GM12865 (cell line): ENCODE measurements at regions not wholly inside any gene's neighbourhood (a gene's known extent, or its start where the extent isn't known, plus 50 kb on each side); places are given as distances from the start of the nearest gene placed in this dataset.

Source experiments
- DNase-seq: peaks from one replicate; pipeline ENCODE4 v3.0.0; 2010; ENCODE audit warnings: low read depth
- H3K4me3 ChIP-seq: 2 replicates; pipeline ENCODE4 v1.5.1; 2011; ENCODE audit warnings: mild to moderate bottlenecking, low read depth, low read length, control low read depth
- TF ChIP-seq, protein P1 (sequence below): IDR thresholded peaks from 2 replicates; pipeline ENCODE4 v1.5.1; 2011; ENCODE audit warnings: low read length, control low read depth, low read depth, inconsistent platforms; ENCODE audit not compliant: insufficient read depth; ENCODE audit errors: missing control alignments

DNA sequence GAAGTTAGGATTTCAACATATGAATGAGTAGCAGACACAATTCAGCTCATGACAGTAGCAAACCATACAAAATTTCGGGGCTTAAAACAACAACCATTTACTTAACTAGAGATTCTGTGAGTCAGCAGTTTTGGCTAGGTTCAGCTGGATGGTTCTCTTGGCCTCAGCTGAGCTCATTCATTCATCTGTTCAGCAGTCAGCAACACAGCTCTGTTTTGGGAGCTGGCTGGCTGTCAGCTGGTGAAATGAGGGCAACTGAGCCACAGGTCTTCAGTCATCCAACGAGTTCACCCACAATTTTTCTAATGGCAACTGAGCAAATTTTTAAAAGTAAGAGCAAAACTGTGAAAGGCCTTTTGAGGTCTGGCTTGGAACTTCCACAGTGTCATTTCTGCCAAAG is 2005.1 kb upstream of the AGA start:
- TF ChIP-seq, protein P1, sequence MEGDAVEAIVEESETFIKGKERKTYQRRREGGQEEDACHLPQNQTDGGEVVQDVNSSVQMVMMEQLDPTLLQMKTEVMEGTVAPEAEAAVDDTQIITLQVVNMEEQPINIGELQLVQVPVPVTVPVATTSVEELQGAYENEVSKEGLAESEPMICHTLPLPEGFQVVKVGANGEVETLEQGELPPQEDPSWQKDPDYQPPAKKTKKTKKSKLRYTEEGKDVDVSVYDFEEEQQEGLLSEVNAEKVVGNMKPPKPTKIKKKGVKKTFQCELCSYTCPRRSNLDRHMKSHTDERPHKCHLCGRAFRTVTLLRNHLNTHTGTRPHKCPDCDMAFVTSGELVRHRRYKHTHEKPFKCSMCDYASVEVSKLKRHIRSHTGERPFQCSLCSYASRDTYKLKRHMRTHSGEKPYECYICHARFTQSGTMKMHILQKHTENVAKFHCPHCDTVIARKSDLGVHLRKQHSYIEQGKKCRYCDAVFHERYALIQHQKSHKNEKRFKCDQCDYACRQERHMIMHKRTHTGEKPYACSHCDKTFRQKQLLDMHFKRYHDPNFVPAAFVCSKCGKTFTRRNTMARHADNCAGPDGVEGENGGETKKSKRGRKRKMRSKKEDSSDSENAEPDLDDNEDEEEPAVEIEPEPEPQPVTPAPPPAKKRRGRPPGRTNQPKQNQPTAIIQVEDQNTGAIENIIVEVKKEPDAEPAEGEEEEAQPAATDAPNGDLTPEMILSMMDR = no peak
- H3K4me3 ChIP-seq = no peak overlapping the region
- DNase-seq = no peak

DNA sequence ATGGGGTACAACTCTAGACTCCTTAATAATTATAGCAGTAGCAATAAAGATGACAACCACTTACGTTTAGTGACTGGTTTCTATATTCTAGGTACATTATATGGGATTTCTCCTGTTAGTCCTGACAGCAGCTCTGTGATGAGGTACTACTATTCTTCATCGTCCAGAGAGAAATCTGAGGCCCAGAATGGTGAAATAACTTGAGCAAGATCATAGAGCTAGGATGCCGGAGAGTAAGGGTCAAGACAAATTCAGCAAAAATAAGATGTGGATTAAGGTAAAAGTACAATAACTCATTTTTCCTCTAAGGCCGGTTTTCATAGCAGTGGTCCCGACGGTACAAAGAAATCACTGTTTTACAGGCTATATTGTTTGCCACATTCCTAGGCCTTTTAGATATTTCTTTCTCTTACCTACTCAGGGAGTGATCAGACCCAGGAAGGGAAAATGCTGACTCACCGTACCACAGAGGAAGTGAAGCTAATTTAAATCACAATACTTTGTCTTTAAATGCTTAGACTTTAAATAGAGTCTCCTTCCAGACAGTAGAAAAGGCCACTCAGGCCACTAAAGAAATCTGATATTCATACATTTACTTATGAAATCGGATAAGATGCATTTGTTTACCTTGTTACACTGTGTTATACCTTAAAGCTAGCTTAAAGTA is 2023.0 kb upstream of the AGA start:
- TF ChIP-seq, protein P1 = no peak
- H3K4me3 ChIP-seq = no peak overlapping the region
- no peak for DNase-seq

DNA sequence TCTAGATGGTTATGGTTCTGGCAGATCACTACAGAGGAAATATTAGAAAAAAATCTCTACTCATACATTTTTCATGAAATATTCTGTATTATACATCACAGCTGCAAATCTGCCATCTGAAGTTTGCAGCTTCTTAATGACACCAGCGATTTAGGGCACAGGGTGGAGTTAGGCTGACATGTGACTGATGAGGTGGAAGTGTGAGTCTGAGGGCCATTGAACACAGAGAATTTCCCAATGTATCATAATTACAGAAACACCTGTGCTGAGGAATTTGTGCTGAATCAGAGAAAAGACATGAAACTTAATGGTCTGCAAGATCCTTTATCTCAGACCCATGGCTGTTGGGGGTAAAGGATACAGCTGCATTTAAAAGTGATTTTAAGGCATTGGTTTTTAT is 2025.6 kb upstream of the AGA start:
- DNase-seq = no peak
- TF ChIP-seq, protein P1 = no peak
- no peak overlapping the region for H3K4me3 ChIP-seq

DNA sequence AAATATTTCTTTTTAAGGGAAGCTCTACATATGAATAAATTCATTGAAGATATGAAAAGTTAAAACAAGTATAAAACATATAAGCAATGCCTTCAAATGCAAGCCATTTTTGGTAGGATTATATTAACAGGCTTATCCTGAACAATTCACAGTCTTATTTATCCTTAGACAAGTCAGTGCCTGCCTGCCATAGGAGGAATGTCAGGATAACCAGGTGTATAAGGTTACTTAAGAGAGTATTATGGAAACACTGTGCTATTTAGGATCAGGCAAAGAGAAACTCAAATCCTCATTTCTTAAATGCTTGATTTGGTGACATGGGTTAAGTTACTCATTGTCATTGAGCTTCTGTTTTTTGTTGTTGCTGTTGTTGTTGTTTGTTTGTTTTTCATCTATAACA is 2029.9 kb upstream of the AGA start:
- DNase-seq = no peak
- no peak overlapping the region for H3K4me3 ChIP-seq
- TF ChIP-seq, protein P1 = no peak

DNA sequence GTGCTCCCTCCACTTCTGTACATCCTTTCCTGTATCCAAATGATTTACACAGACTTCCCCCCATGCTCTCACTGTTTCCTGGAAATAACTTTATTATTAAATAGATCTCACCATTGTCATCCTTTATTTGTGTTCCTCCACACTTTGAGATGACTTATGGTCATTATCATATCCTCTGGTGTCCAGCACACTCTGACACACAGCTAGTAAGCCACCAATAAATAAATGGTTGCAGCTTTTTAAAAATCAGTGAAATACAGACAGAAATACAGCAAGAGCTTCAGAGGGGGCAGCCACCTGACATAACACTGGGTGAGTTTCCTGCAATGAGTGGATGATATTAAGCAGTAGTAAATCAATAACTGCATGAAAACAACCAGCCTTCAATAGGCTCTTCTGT is 2036.4 kb upstream of the AGA start:
- DNase-seq = no peak
- no peak overlapping the region for H3K4me3 ChIP-seq

DNA sequence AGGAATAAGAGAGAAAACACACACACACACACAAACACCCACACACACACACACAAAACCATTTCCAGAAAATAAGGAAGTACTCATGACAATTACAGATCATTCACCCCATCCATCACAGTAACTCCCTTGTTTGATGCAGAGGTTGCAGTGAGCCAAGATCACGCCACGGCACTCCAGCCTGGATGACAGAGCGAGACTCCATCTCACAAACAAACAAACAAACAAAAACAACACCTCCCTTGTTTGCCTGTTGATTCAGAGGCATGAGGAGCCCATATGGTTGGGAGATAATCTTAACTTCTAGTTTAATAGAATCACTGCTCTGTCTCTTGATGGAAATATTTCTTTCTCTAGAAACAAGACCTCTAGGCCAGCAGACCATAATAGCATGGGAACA is 2043.5 kb upstream of the AGA start:
- no peak for DNase-seq
- TF ChIP-seq, protein P1 = no peak

More for the DNA sequence above, 2036.4 kb upstream of the AGA start:
- TF ChIP-seq, protein P1 = no peak

More for the DNA sequence above, 2043.5 kb upstream of the AGA start:
- no peak overlapping the region for H3K4me3 ChIP-seq
